Subcutaneous abdominal adipose tissue (tissue), 5 donors: ENCODE measurements at regions not wholly inside any gene's neighbourhood (a gene's known extent, or its start where the extent isn't known, plus 50 kb on each side); places are given as distances from the start of the nearest gene placed in this dataset.

Experiments
- H3K27ac ChIP-seq: one replicate; pipeline ENCODE4 v1.7.0; 2013; ENCODE audit warnings: low read depth, mild to moderate bottlenecking, inconsistent platforms, low read length, moderate library complexity
- H3K27me3 ChIP-seq, 5 donors: one replicate each; pipeline ENCODE4 v1.7.0; 2013; ENCODE audit warnings: low read length in 5 of 5, inconsistent platforms in 1 of 5; ENCODE audit not compliant: control insufficient read depth in 5 of 5, insufficient read depth in 4 of 5
- H3K36me3 ChIP-seq, 5 donors: one replicate each; pipeline ENCODE4 v1.7.0; 2013; ENCODE audit warnings: low read length in 5 of 5; ENCODE audit not compliant: control insufficient read depth in 5 of 5, insufficient read depth in 5 of 5
- H3K4me1 ChIP-seq, 5 donors: one replicate each; pipeline ENCODE4 v1.7.0; 2013; ENCODE audit warnings: low read length in 5 of 5, mild to moderate bottlenecking in 3 of 5, moderate library complexity in 1 of 5; ENCODE audit not compliant: control insufficient read depth in 5 of 5, insufficient read depth in 5 of 5
- H3K4me3 ChIP-seq, 5 donors: one replicate each; pipeline ENCODE4 v1.7.0; 2013; ENCODE audit warnings: low read length in 5 of 5, low read depth in 1 of 5
- H3K9ac ChIP-seq, 5 donors: one replicate each; pipeline ENCODE4 v1.7.0; 2013; ENCODE audit warnings: low read length in 5 of 5, mild to moderate bottlenecking in 4 of 5, moderate library complexity in 3 of 5
- H3K9me3 ChIP-seq, 5 donors: one replicate each; pipeline ENCODE4 v1.7.0; 2013; ENCODE audit warnings: low read length in 5 of 5; ENCODE audit not compliant: control insufficient read depth in 5 of 5
- donor health status: healthy.
- donor health status: healthy.
- donor health status: healthy.
- donor health status: healthy.
- donor health status: healthy.

DNA sequence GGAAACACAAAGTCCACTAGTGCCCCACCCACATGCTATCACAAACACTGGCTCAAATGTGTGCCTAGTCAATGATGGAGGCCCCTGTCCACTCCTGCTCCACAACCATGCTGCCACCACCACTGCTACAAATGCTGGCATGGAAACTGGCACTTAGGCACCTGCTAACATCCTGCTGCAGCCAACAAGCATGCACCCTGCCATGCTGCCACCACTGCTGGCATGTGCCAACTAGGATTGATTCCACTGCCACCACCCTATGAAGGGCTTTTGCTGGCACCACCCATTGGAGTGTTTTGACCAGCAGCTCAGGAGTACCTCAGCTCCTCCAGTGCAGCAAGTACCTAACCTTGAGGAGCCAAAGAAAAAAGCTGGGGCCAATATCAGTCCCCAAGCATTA, 236.6 kb downstream of the CCDC59 start:
- Histone ChIP-seq H3K27me3 (no peaks in the 10 kb centered on the region), H3K9ac (no peak overlapping the region), H3K36me3 (no peaks in the 10 kb centered on the region), H3K4me3 (no peak overlapping the region), H3K9me3 (peaks cover 0 to 5% (median 0%) of the 10 kb centered on the region in 5 donors), H3K4me1 (no peaks in the 10 kb centered on the region), H3K27ac (no peak overlapping the region)

DNA sequence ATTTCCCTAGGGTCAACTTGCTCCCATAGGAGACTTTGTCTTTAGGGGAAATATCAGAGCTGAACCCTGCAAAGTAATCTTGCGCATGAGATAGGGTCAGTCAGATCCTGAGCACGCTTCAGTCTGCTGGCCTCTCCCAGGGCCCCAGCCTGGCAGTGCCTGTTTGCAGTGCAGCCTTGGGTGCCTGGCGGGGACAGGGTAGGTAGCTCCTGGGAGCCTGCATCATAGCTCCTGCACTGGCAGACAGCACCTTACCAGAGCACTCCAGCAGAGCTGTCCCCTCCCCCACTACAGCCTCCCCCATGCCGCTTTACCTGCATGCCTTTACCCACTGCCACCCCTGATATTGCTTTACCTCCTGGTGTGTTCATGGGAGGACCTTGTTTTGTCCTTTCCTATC, 237.3 kb downstream of the CCDC59 start:
- Histone ChIP-seq H3K9me3 (peaks cover 0 to 5% (median 0%) of the 10 kb centered on the region in 5 donors), H3K4me1 (no peaks in the 10 kb centered on the region), H3K36me3 (no peaks in the 10 kb centered on the region), H3K27ac (no peak overlapping the region), H3K4me3 (no peak overlapping the region), H3K27me3 (no peaks in the 10 kb centered on the region), H3K9ac (no peak overlapping the region)

DNA sequence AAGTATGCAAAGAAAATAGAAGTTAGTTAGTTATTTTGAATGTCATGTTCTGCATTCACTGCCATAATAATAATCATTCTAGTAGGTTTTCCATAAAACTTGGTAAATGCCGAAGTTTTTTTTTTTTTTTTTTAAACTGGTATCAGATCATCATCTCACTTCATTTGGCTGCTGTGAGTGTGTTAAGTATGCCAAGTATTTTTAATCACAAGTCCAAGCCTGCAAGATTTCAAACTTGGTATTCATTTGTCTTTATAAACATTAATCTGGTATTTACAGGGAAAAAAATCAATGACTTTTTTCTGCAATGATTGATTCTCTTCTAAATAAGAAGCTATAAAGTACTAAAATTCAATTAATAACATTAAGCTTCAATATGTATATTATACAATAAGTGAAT, 248.9 kb downstream of the CCDC59 start:
- Histone ChIP-seq H3K4me1 (no peaks in the 10 kb centered on the region), H3K27me3 (no peaks in the 10 kb centered on the region), H3K36me3 (no peaks in the 10 kb centered on the region), H3K9me3 (no peaks in the 10 kb centered on the region), H3K27ac (no peak overlapping the region), H3K9ac (no peak overlapping the region), H3K4me3 (no peak overlapping the region)

DNA sequence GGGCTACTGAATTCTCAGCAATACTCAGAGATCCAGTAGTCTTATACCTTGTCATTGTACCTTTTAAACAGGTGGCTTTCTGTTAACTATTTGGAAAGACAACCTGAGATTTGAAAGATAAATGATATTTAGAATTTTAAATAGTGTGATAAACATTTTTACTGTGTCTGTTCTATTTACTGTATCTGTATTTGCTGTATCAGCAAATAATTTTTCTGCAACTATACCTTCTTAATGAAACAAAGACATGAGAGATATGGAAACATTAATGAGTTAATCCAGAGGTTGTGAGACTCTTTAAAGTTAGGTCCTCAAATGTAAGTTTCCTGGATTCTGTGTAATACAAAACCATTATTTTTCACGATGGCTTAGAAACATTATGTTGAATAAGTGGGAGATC, 249.6 kb downstream of the CCDC59 start:
- Histone ChIP-seq H3K9me3 (no peaks in the 10 kb centered on the region), H3K4me3 (no peak overlapping the region)

DNA sequence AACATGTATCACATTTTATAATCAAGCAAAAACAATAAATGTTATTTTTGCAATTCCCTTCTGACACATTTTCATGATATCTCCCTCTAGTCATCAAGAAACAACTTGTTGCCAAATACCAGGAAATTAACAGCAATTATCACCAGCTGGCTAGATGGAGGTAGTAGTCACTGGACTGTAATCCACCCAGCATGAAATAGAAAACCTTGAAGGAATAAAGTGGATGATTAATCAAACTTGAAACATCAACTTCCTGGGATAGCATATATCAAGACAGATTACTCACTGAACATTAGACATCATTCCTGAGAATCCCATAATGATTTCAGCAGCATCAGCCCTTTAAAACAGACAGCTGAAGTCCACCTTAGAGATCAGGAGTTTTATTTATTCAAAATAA, 259.0 kb downstream of the CCDC59 start:
- H3K4me1 ChIP-seq: no peaks in the 10 kb centered on the region

More for the DNA sequence above, 249.6 kb downstream of the CCDC59 start:
- Histone ChIP-seq H3K27me3 (no peaks in the 10 kb centered on the region), H3K27ac (no peak overlapping the region), H3K36me3 (no peaks in the 10 kb centered on the region), H3K4me1 (no peaks in the 10 kb centered on the region), H3K9ac (no peak overlapping the region)

DNA sequence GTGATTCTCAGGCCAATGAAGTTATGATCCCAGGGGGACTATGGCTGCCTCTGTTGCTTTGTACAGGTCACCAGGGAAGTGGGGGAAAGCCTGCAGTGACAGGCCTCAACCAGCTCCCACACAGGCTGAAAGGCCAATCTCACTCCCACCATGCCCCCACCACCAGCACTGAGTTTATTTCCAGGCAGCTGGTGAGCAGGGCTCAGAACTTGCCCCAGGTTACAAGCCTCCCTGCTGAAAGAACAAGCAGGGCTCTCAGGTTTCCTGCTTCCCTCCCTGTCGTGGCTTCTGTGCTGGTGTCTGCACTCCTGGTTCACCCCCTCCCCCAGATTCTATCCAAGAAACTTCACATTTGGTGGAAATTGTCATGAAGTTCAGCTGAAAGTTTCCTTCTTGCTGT, 260.3 kb downstream of the CCDC59 start:
- no peak overlapping the region for H3K4me3 ChIP-seq
- no peak overlapping the region for H3K27ac ChIP-seq
- no peaks in the 10 kb centered on the region for H3K36me3 ChIP-seq
- no peaks in the 10 kb centered on the region for H3K9me3 ChIP-seq
- no peaks in the 10 kb centered on the region for H3K27me3 ChIP-seq
- no peak overlapping the region for H3K9ac ChIP-seq
- no peaks in the 10 kb centered on the region for H3K4me1 ChIP-seq

More for the DNA sequence above, 259.0 kb downstream of the CCDC59 start:
- H3K9ac ChIP-seq: no peak overlapping the region
- no peak overlapping the region for H3K27ac ChIP-seq
- H3K36me3 ChIP-seq: no peaks in the 10 kb centered on the region
- no peak overlapping the region for H3K4me3 ChIP-seq
- no peaks in the 10 kb centered on the region for H3K27me3 ChIP-seq
- no peaks in the 10 kb centered on the region for H3K9me3 ChIP-seq

DNA sequence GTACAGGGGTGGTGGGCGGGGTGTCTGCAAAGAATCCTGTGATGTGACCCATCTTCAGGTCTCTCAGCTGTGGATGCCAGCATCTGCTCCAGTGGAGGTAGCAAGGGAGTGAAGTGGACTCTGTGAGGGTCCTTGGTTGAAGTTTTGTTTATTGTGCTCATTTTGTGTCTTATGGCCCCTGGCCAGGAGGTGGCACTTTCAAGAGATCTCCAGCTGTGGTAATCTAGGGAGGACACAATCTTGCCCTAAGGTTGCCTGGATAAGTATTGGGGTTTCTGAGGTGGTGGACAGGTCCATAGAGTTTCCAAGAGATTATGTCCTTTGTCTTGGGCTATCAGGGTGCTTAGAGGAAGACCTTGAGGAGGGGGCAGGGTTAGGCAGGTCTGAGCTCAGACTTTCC, 260.7 kb downstream of the CCDC59 start:
- Histone ChIP-seq H3K9me3 (no peaks in the 10 kb centered on the region), H3K36me3 (no peaks in the 10 kb centered on the region), H3K27ac (no peak overlapping the region), H3K9ac (no peak overlapping the region), H3K27me3 (no peaks in the 10 kb centered on the region), H3K4me1 (no peaks in the 10 kb centered on the region), H3K4me3 (no peak overlapping the region)

DNA sequence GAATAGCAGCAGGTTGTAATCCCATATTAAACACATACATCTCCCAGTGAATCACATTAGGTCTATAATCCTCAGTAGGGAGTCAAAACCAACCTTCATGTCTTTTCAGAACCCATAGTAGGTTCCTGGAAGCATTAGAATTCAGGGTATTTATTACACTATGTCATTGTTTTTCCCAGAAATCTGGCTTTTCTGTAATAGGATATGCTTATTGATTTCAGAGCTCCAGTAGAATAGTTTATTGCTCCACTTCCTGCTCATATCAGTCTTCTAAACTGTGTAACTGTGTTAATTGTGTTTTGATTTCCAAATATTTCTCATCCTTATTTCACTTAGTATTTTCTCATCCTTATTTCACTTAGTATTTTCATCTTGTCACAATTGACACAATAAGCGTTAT, 268.0 kb downstream of the CCDC59 start:
- Histone ChIP-seq H3K4me3 (no peak overlapping the region), H3K9ac (no peak overlapping the region), H3K4me1 (no peaks in the 10 kb centered on the region), H3K9me3 (peaks cover 0 to 4% (median 0%) of the 10 kb centered on the region in 5 donors), H3K36me3 (no peaks in the 10 kb centered on the region), H3K27me3 (no peaks in the 10 kb centered on the region), H3K27ac (no peak overlapping the region)

DNA sequence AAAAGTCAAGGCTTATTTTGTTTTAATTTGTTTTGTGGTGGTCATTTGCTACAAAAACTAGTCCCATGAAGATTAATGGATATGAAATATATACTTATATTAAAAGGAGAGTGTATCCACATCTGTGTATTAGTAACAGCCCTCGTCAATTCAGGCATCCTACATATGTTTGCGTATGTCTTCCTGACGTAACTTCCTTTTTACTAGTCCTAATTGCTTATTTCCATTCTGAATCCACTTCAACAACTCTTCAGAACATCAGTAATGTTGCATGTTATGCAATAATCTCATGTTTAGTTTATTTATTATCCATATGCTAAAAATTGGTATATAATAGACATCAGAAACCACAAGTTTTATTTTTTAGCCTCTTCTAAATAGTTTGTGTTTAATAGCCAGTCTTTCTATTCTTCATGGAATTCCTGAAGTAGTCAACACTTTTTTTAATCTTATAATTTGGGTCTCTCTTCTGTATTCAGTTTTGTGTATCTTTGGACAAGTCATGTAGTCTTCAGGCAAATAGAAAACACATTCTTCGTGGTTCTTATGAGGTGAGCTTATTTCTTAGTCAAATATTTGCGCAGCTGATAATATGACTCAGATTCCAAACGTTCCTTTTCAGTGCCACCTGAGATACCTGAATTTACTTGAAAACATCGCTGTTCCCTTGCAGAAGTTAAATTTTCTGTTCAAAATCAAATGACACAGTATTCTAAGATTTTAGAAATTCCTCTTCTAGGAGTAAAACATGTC, 268.6 kb downstream of the CCDC59 start:
- no peaks in the 10 kb centered on the region for H3K4me1 ChIP-seq
- no peak overlapping the region for H3K4me3 ChIP-seq
- H3K9ac ChIP-seq: no peak overlapping the region
- H3K27me3 ChIP-seq: no peaks in the 10 kb centered on the region
- H3K9me3 ChIP-seq: peaks cover 0 to 6% (median 4%) of the 10 kb centered on the region in 5 donors
- H3K27ac ChIP-seq: no peak overlapping the region
- H3K36me3 ChIP-seq: no peaks in the 10 kb centered on the region

DNA sequence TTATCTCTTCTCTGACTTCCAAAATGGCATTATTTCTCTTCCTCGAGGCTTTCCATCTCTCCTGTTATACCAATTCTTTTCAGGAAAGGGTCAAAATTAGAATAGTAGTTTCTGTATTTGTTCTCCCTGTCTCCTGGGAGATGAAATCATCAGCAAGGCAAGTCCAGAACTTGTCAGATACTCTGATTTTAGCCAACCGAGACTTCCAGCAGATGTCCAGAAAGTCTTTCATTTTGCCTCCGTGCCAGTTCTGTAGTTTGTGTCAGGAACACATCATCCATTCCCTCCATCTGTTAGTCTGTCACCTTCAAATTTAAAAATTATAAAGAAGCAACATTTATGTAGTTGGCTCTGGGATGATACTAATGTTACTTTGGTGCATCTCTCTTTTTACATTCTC, 275.7 kb downstream of the CCDC59 start:
- peaks cover 0 to 6% (median 3%) of the 10 kb centered on the region in 5 donors for H3K9me3 ChIP-seq
- H3K4me1 ChIP-seq: no peaks in the 10 kb centered on the region
- H3K27ac ChIP-seq: no peak overlapping the region
- H3K36me3 ChIP-seq: no peaks in the 10 kb centered on the region
- H3K27me3 ChIP-seq: no peaks in the 10 kb centered on the region
- no peak overlapping the region for H3K4me3 ChIP-seq
- no peak overlapping the region for H3K9ac ChIP-seq
